HL-60 (cell line): ENCODE measurements at regions not wholly inside any gene's neighbourhood (a gene's known extent, or its start where the extent isn't known, plus 50 kb on each side); places are given as distances from the start of the nearest gene placed in this dataset.

Experiments used
- DNase-seq, 2 experiments: peaks; one replicate each; pipeline ENCODE4 v3.0.0-alpha.2; 2010 to 2020; ENCODE audit warnings: low read depth in 1 of 2, low spot score in 1 of 2
- H3K27ac ChIP-seq: fragments of 250-450 bp; sonication (Bioruptor Pico); replicated peaks from 2 replicates; pipeline ENCODE4 v1.5.1; 2020; ENCODE audit warnings: mild to moderate bottlenecking, moderate library complexity
- H3K27me3 ChIP-seq: fragments of 250-450 bp; sonication (Bioruptor Pico); 2 replicates; pipeline ENCODE4 v1.5.1; 2021; ENCODE audit warnings: mild to moderate bottlenecking, moderate library complexity; ENCODE audit not compliant: insufficient read depth, poor library complexity, severe bottlenecking
- H3K4me3 ChIP-seq: replicated peaks from 2 replicates; pipeline ENCODE4 v1.5.1; 2011; ENCODE audit warnings: mild to moderate bottlenecking, control low read depth, low read length; ENCODE audit not compliant: insufficient read depth
- GABPA ChIP-seq: IDR thresholded peaks from 2 replicates; pipeline ENCODE4 v1.6.1; 2012; ENCODE audit warnings: low read depth
- POLR2AphosphoS5 ChIP-seq: IDR thresholded peaks from 2 replicates; pipeline ENCODE4 v1.6.1; 2012; ENCODE audit warnings: low read depth
- SPI1 ChIP-seq: IDR thresholded peaks from 2 replicates; pipeline ENCODE4 v1.6.1; 2012; ENCODE audit warnings: low read depth, mild to moderate bottlenecking, borderline replicate concordance
- TF ChIP-seq, protein P1 (sequence below): IDR thresholded peaks from one replicate; pipeline ENCODE4 v1.5.1; 2011; ENCODE audit warnings: low read length, control low read depth, inconsistent platforms; ENCODE audit not compliant: insufficient read depth
- TF ChIP-seq, protein P2 (sequence below): IDR thresholded peaks from 2 replicates; pipeline ENCODE4 v1.6.1; 2012; ENCODE audit warnings: low read depth; ENCODE audit not compliant: insufficient replicate concordance

DNA sequence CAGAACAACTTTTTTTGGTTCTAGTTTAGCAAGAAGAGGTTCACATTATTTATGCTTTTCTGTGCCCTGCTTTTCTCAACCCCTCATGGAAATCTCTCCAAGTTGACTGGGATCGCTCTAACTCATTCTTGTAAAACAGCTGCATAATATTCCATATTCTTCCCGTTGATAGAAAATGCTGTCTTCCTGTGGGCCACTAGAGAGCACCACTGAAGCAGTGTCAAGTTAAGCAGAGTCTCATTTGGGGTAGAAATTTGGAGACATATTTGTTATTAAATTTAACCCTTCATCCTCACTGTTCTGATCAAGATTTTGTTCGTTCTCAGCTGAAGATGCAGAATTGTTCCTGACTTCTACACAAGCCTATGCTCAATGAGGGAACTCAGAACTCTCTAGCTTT lies 140.1 kb downstream of the CEMIP2 start:
- Histone ChIP-seq H3K27ac (no peak overlapping the region), H3K27me3 (no peaks in the 10 kb centered on the region), H3K4me3 (no peak overlapping the region)
- no peak for DNase-seq
- TF ChIP-seq, protein P1, sequence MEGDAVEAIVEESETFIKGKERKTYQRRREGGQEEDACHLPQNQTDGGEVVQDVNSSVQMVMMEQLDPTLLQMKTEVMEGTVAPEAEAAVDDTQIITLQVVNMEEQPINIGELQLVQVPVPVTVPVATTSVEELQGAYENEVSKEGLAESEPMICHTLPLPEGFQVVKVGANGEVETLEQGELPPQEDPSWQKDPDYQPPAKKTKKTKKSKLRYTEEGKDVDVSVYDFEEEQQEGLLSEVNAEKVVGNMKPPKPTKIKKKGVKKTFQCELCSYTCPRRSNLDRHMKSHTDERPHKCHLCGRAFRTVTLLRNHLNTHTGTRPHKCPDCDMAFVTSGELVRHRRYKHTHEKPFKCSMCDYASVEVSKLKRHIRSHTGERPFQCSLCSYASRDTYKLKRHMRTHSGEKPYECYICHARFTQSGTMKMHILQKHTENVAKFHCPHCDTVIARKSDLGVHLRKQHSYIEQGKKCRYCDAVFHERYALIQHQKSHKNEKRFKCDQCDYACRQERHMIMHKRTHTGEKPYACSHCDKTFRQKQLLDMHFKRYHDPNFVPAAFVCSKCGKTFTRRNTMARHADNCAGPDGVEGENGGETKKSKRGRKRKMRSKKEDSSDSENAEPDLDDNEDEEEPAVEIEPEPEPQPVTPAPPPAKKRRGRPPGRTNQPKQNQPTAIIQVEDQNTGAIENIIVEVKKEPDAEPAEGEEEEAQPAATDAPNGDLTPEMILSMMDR, result no peak
- TF ChIP-seq, protein P2, sequence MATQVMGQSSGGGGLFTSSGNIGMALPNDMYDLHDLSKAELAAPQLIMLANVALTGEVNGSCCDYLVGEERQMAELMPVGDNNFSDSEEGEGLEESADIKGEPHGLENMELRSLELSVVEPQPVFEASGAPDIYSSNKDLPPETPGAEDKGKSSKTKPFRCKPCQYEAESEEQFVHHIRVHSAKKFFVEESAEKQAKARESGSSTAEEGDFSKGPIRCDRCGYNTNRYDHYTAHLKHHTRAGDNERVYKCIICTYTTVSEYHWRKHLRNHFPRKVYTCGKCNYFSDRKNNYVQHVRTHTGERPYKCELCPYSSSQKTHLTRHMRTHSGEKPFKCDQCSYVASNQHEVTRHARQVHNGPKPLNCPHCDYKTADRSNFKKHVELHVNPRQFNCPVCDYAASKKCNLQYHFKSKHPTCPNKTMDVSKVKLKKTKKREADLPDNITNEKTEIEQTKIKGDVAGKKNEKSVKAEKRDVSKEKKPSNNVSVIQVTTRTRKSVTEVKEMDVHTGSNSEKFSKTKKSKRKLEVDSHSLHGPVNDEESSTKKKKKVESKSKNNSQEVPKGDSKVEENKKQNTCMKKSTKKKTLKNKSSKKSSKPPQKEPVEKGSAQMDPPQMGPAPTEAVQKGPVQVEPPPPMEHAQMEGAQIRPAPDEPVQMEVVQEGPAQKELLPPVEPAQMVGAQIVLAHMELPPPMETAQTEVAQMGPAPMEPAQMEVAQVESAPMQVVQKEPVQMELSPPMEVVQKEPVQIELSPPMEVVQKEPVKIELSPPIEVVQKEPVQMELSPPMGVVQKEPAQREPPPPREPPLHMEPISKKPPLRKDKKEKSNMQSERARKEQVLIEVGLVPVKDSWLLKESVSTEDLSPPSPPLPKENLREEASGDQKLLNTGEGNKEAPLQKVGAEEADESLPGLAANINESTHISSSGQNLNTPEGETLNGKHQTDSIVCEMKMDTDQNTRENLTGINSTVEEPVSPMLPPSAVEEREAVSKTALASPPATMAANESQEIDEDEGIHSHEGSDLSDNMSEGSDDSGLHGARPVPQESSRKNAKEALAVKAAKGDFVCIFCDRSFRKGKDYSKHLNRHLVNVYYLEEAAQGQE, result no peak
- TF ChIP-seq POLR2AphosphoS5 (no peak), GABPA (no peak), SPI1 (no peak)

DNA sequence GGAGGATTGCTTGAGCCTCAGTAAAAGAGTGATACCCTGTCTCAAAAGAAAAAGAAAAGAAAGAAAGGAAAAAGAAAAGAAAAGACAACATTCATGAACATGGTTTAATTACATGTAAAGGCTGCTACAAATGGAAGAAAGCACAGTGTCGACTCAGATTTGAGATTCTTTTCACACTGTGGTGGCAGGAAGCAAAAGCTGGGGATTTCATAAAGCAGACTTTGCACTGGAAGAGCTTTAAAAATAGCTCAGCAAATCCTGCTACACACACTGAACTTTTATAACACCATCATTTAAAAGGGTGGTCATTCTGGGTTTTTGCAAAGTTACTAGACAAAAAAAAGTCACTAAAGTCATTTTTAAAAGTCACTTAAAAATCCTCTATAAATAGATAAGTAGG lies 140.8 kb downstream of the CEMIP2 start:
- no peak overlapping the region for H3K4me3 ChIP-seq
- TF ChIP-seq SPI1 (no peak), GABPA (no peak), POLR2AphosphoS5 (no peak)
- TF ChIP-seq, protein P1, result no peak
- no peaks in the 10 kb centered on the region for H3K27me3 ChIP-seq
- no peak for DNase-seq
- no peak overlapping the region for H3K27ac ChIP-seq

DNA sequence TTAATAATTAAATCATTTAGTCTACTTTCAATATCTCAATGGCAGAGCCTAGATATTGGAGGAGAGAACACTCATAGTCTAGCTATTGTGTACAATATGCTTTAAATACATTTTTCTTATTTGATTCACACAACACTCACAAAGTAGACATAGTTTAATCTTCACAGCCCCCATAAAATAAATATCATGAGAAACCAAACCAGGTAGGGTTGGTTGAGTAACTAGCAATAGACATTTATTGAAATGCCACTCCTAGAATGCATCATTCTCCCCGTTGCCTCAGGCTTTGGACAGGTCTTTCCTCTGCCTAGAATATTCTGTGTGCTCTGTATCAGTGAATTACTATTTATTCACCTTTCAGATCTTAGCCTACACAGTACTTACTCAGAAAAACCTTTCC lies 141.9 kb downstream of the CEMIP2 start:
- H3K27ac ChIP-seq, result no peak overlapping the region
- TF ChIP-seq GABPA (no peak), SPI1 (no peak)
- TF ChIP-seq, protein P1, result no peak
- TF ChIP-seq, protein P2, result no peak
- no peak overlapping the region for H3K4me3 ChIP-seq
- no peaks in the 10 kb centered on the region for H3K27me3 ChIP-seq
- no peak for DNase-seq

DNA sequence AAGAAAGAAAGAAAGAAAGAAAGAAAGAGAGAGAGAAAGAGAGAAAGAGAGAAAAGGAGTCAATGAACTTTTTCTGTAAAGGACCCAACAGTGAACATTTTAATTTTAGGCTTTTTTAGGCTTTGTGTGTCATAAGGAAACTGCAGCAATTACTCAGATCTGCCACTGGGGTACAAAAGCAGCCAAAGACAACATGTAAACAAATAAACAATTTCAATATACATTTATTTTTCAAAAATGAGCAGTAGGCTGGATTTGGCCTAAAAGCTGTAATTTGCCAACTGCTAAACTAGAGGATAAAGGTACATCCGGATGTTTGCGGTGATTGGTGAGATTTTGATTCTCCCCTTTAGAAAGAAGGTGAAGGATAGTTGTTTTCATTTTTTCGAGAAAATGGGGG lies 143.6 kb downstream of the CEMIP2 start:
- no peak for DNase-seq
- no peak overlapping the region for H3K4me3 ChIP-seq
- TF ChIP-seq SPI1, result no peak
- no peak for TF ChIP-seq GABPA
- TF ChIP-seq, protein P2, result no peak
- no peak for TF ChIP-seq POLR2AphosphoS5
- TF ChIP-seq, protein P1, result no peak
- no peak overlapping the region for H3K27ac ChIP-seq
- H3K27me3 ChIP-seq, result no peaks in the 10 kb centered on the region
